ENCODE measurements at regions not wholly inside any gene's neighbourhood (a gene's known extent, or its start where the extent isn't known, plus 50 kb on each side); places are given as distances from the start of the nearest gene placed in this dataset.

GRCh38 chr3:107028086-107028485, 349.2 kb upstream of the CCDC54 start:
- H3K27ac ChIP-seq (ENCODE audit: low read depth, low read length) = no peak overlapping the region
- no peak for TF ChIP-seq CTCF (conservative IDR thresholded peaks at IDR 0.05)
- Mint-ChIP-seq H3K4me3 (no peak overlapping the region), H3K9me3 (peaks cover 2% of the 10 kb centered on the region), H3K36me3 (ENCODE audit: low read depth) (no peaks in the 10 kb centered on the region), H3K27me3 (ENCODE audit: insufficient read depth) (no peaks in the 10 kb centered on the region), H3K4me1 (peaks cover 8% of the 10 kb centered on the region), H3K27ac (no peak overlapping the region)
- no peak overlapping the region for H3K9ac ChIP-seq (ENCODE audit: extremely low read depth, low read length, poor library complexity, severe bottlenecking)
- DNase-seq = no peak
- H3K4me3 ChIP-seq (ENCODE audit: low read length) = no peak overlapping the region
- no peaks in the 10 kb centered on the region for H3K4me1 ChIP-seq (ENCODE audit: control insufficient read depth, insufficient read depth, low read length)
- no peaks in the 10 kb centered on the region for H3K36me3 ChIP-seq (ENCODE audit: control insufficient read depth, insufficient read depth, low read length)
- H3K9me3 ChIP-seq (ENCODE audit: control insufficient read depth, low read length) = no peaks in the 10 kb centered on the region
- WGBS, 2 experiments (ENCODE audit: insufficient coverage in 1 of 2, insufficient read length in 1 of 2) = 38% methylated on average over 1 of the region's 1 CpG; no CpG with 5 or more reads in 1 of the 2 experiments
- no peaks in the 10 kb centered on the region for H3K27me3 ChIP-seq (ENCODE audit: control insufficient read depth, insufficient read depth, low read length, poor library complexity, severe bottlenecking)

GRCh38 chr3:107028626-107029025, 348.6 kb upstream of the CCDC54 start:
- Mint-ChIP-seq H3K4me1 (peaks cover 8% of the 10 kb centered on the region), H3K4me3 (no peak overlapping the region), H3K36me3 (ENCODE audit: low read depth) (no peaks in the 10 kb centered on the region), H3K27ac (no peak overlapping the region), H3K9me3 (peaks cover 2% of the 10 kb centered on the region), H3K27me3 (ENCODE audit: insufficient read depth) (no peaks in the 10 kb centered on the region)
- no peaks in the 10 kb centered on the region for H3K36me3 ChIP-seq (ENCODE audit: control insufficient read depth, insufficient read depth, low read length)
- H3K27me3 ChIP-seq (ENCODE audit: control insufficient read depth, insufficient read depth, low read length, poor library complexity, severe bottlenecking) = no peaks in the 10 kb centered on the region
- TF ChIP-seq CTCF (conservative IDR thresholded peaks at IDR 0.05) = no peak
- H3K27ac ChIP-seq (ENCODE audit: low read depth, low read length) = no peak overlapping the region
- no peaks in the 10 kb centered on the region for H3K9me3 ChIP-seq (ENCODE audit: control insufficient read depth, low read length)
- H3K9ac ChIP-seq (ENCODE audit: extremely low read depth, low read length, poor library complexity, severe bottlenecking) = no peak overlapping the region
- DNase-seq = no peak
- WGBS, 2 experiments (ENCODE audit: insufficient coverage in 1 of 2, insufficient read length in 1 of 2) = 100% methylated on average over 1 of the region's 1 CpG; no CpG with 5 or more reads in 1 of the 2 experiments
- H3K4me3 ChIP-seq (ENCODE audit: low read length) = no peak overlapping the region
- no peaks in the 10 kb centered on the region for H3K4me1 ChIP-seq (ENCODE audit: control insufficient read depth, insufficient read depth, low read length)

DNA sequence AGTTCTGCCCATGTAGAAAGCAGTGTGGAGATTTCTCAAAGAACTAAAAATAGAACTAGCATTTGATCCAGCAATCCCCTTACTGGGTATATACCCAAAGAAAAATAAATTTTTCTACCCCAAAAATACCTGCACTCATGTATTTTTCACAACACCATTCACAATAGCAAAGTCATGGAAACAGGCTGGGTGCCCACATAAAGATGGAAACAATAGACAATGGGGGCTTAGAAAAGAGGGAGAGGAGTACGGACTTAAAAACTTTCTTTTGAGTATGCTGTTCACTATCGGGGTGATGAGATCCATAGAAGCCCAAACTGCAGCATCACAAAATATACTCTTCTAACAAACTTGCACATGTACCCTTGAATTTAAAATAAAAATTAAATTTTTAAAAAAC, 345.1 kb upstream of the CCDC54 start:
- Histone ChIP-seq H3K9ac (ENCODE audit: extremely low read depth, low read length, poor library complexity, severe bottlenecking) (no peak overlapping the region), H3K4me3 (ENCODE audit: low read length) (no peak overlapping the region), H3K4me1 (ENCODE audit: control insufficient read depth, insufficient read depth, low read length) (no peaks in the 10 kb centered on the region), H3K36me3 (ENCODE audit: control insufficient read depth, insufficient read depth, low read length) (no peaks in the 10 kb centered on the region), H3K27me3 (ENCODE audit: control insufficient read depth, insufficient read depth, low read length, poor library complexity, severe bottlenecking) (no peaks in the 10 kb centered on the region), H3K27ac (ENCODE audit: low read depth, low read length) (no peak overlapping the region), H3K9me3 (ENCODE audit: control insufficient read depth, low read length) (peaks cover under 1% of the 10 kb centered on the region)
- DNase-seq = no peak
- Mint-ChIP-seq H3K27ac (no peak overlapping the region), H3K4me1 (no peaks in the 10 kb centered on the region), H3K27me3 (ENCODE audit: insufficient read depth) (no peaks in the 10 kb centered on the region), H3K36me3 (ENCODE audit: low read depth) (no peaks in the 10 kb centered on the region), H3K9me3 (peaks cover 10% of the 10 kb centered on the region), H3K4me3 (no peak overlapping the region)
- WGBS, 2 experiments (ENCODE audit: insufficient coverage in 1 of 2, insufficient read length in 1 of 2) = 96% methylated on average over 2 of the region's 2 CpGs; no CpG with 5 or more reads in 1 of the 2 experiments
- TF ChIP-seq CTCF (conservative IDR thresholded peaks at IDR 0.05) = no peak

Data from endodermal cell (in vitro differentiated cells).